ENCODE measurements at regions not wholly inside any gene's neighbourhood (a gene's known extent, or its start where the extent isn't known, plus 50 kb on each side); places are given as distances from the start of the nearest gene placed in this dataset.

DNA sequence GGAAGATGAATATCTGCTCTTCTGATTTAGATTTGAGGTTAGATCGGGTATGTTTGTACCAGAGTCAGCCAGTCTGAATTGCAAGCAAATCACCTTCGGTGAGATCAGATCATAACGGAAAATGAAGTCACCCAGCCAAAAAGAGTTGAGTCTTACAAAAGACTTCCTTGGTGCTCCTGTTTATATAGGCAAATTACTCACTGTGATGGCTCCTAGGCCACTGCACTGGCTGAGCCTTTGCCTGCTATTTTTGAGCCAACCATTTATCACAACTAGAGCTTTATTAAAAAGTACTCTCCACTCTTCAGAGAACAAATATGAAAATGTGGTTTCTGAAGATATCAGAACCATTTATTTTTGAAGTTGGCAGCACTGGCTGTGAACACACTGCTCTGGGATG is 277.7 kb upstream of the PCSK5 start:
- CTCF ChIA-PET, result no interaction called here
- Histone ChIP-seq H3K4me3 (no peak overlapping the region), H3K9me3 (no peaks in the 10 kb centered on the region), H3K4me2 (no peak overlapping the region), H3K27ac (no peak overlapping the region), H3K4me1 (no peaks in the 10 kb centered on the region)
- TF ChIP-seq HOXB5 (CRISPR knock-in tag; IDR thresholded peaks at IDR 0.05) (no peak), NFE2L2 (conservative IDR thresholded peaks at IDR 0.05; ENCODE audit: low read length) (no peak), ESRRA (IDR thresholded peaks at IDR 0.05; ENCODE audit: borderline replicate concordance, low read length) (no peak), EP300 (IDR thresholded peaks at IDR 0.05) (no peak), NPAS2 (CRISPR knock-in tag; IDR thresholded peaks at IDR 0.05; ENCODE audit: borderline replicate concordance) (no peak), RCOR1 (IDR thresholded peaks at IDR 0.05; ENCODE audit: low read depth, low read length) (no peak), TFCP2L1 (CRISPR knock-in tag; IDR thresholded peaks at IDR 0.05) (no peak), CEBPB (IDR thresholded peaks at IDR 0.05) (no peak), HDAC2 (IDR thresholded peaks at IDR 0.05) (no peak), SMC3 (IDR thresholded peaks at IDR 0.05) (no peak), RARB (CRISPR knock-in tag; IDR thresholded peaks at IDR 0.05) (no peak), FOXS1 (CRISPR knock-in tag; IDR thresholded peaks at IDR 0.05) (no peak), FOSL2 (IDR thresholded peaks at IDR 0.05) (no peak), FOSL2 (CRISPR knock-in tag; IDR thresholded peaks at IDR 0.05) (no peak), POLR2AphosphoS2 (conservative IDR thresholded peaks at IDR 0.05; ENCODE audit: low read length) (no peak), ZC3H11A (IDR thresholded peaks at IDR 0.05) (no peak), KDM1A (IDR thresholded peaks at IDR 0.05; ENCODE audit: low read depth) (no peak), CBX8 (IDR thresholded peaks at IDR 0.05) (no peak)
- TF ChIP-seq, protein P1, sequence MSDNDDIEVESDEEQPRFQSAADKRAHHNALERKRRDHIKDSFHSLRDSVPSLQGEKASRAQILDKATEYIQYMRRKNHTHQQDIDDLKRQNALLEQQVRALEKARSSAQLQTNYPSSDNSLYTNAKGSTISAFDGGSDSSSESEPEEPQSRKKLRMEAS (IDR thresholded peaks at IDR 0.05), result no peak
- TF ChIP-seq, protein P2, sequence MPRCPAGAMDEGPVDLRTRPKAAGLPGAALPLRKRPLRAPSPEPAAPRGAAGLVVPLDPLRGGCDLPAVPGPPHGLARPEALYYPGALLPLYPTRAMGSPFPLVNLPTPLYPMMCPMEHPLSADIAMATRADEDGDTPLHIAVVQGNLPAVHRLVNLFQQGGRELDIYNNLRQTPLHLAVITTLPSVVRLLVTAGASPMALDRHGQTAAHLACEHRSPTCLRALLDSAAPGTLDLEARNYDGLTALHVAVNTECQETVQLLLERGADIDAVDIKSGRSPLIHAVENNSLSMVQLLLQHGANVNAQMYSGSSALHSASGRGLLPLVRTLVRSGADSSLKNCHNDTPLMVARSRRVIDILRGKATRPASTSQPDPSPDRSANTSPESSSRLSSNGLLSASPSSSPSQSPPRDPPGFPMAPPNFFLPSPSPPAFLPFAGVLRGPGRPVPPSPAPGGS (IDR thresholded peaks at IDR 0.05), result no peak
- no peak for FAIRE-seq
- 2% methylated on average over 3 of the region's 3 CpGs for WGBS (ENCODE audit: missing lambda C conversion rate)
- POLR2A ChIA-PET, result no interaction called here
- no peak for DNase-seq (ENCODE audit: low read depth in 1 of 2, low spot score in 1 of 2)
- no peak for ATAC-seq

- Histone ChIP-seq H3K4me1 (no peaks in the 10 kb centered on the region), H3K9me3 (no peaks in the 10 kb centered on the region), H3K4me2 (no peak overlapping the region), H3K27ac (no peak overlapping the region), H3K4me3 (no peak overlapping the region)
- ChIA-PET CTCF (interaction anchor here (0.6 kb wide), 1 partner anchor 134 kb away, joined by 4 read pairs; no protein-coding TSS in a partner anchor), POLR2A (no interaction called here)
- ATAC-seq (no peak), DNase-seq (ENCODE audit: low read depth in 1 of 2, low spot score in 1 of 2) (no peak), FAIRE-seq (no peak)
- WGBS (ENCODE audit: missing lambda C conversion rate), result 3% methylated on average over 4 of the region's 4 CpGs
- no peak for TF ChIP-seq MYC (IDR thresholded peaks at IDR 0.05; ENCODE audit: borderline replicate concordance, low read length)
Measured at GRCh38 chr9:75615284-75615683, 275.2 kb upstream of the PCSK5 start.

GRCh38 chr9:75616052-75616451 is 274.4 kb upstream of the PCSK5 start:
- ATAC-seq, result no peak

DNA sequence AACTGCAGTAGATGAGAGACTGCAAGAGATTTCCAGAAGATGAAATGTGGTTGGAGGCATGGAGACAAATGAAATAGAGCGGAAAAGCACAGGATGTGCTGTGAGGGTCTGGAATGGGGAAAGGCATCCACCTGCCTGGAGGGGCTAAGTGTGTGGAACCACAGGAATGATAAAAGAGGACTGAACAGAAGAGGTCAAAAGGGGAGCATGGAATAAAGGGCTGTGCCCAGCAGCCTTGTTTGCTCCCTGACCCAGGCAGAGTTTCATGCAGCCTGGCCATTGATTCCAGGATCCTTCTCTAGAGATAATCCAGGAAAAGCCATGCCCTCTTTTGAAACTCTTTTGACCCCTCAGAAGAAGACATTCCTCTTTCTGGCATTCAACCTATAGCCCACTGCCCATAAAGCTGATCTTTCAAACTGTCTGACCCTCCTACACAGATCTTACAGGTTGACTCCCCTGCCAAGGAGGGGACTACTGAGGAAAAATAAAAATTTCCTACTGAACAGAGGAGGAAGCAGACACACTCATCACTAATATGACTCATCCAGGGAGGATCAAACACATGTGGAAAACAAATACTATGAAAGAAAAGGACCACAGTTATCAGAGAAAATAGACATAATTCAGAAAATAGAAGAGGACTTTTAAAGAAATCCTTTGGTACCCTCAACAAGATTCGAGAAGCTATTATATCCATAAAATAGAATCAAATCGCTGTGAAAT is 273.5 kb upstream of the PCSK5 start:
- Histone ChIP-seq H3K9me3 (no peaks in the 10 kb centered on the region), H3K4me3 (no peak overlapping the region), H3K4me2 (no peak overlapping the region), H3K27ac (no peak overlapping the region), H3K4me1 (no peaks in the 10 kb centered on the region)
- no peak for DNase-seq (ENCODE audit: low read depth in 1 of 2, low spot score in 1 of 2)
- ATAC-seq, result no peak
- 8% methylated on average over 3 of the region's 3 CpGs for WGBS (ENCODE audit: missing lambda C conversion rate)
- no peak for FAIRE-seq
- CTCF ChIA-PET, result no interaction called here
- POLR2A ChIA-PET, result no interaction called here
- TF ChIP-seq HEYL (CRISPR knock-in tag; IDR thresholded peaks at IDR 0.05) (no peak), PHF8 (IDR thresholded peaks at IDR 0.05; ENCODE audit: borderline replicate concordance, low read depth) (no peak)
- TF ChIP-seq, protein P2 (IDR thresholded peaks at IDR 0.05), result no peak
- TF ChIP-seq, protein P3, sequence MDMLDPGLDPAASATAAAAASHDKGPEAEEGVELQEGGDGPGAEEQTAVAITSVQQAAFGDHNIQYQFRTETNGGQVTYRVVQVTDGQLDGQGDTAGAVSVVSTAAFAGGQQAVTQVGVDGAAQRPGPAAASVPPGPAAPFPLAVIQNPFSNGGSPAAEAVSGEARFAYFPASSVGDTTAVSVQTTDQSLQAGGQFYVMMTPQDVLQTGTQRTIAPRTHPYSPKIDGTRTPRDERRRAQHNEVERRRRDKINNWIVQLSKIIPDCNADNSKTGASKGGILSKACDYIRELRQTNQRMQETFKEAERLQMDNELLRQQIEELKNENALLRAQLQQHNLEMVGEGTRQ (IDR thresholded peaks at IDR 0.05), result no peak

More at GRCh38 chr9:75616052-75616451, 274.4 kb upstream of the PCSK5 start:
- H3K4me1 ChIP-seq, result no peaks in the 10 kb centered on the region
- no peak for DNase-seq (ENCODE audit: low read depth in 1 of 2, low spot score in 1 of 2)
- FAIRE-seq, result no peak
- ChIA-PET POLR2A (no interaction called here), CTCF (interaction anchor here (0.6 kb wide), 2 partner anchors 133 to 754 kb away, joined by 3 to 4 read pairs; no protein-coding TSS in a partner anchor)
- H3K27ac ChIP-seq, result no peak overlapping the region
- H3K4me3 ChIP-seq, result no peak overlapping the region
- no peak for TF ChIP-seq PHF8 (IDR thresholded peaks at IDR 0.05; ENCODE audit: borderline replicate concordance, low read depth)
- TF ChIP-seq ZC3H11A (IDR thresholded peaks at IDR 0.05), result no peak
- no peak for TF ChIP-seq NR3C1 (IDR thresholded peaks at IDR 0.05)
- no peaks in the 10 kb centered on the region for H3K9me3 ChIP-seq
- H3K4me2 ChIP-seq, result no peak overlapping the region
- 0% methylated on average over 1 of the region's 1 CpG for WGBS (ENCODE audit: missing lambda C conversion rate)
